ENCODE measurements at regions not wholly inside any gene's neighbourhood (a gene's known extent, or its start where the extent isn't known, plus 50 kb on each side); places are given as distances from the start of the nearest gene placed in this dataset.

GRCh38 chr5:12119657-12120056, 215.4 kb upstream of the CTNND2 start:
- no peak overlapping the region for H4K5ac ChIP-seq (ENCODE audit: insufficient read length, low read depth, low read length)
- no peaks in the 10 kb centered on the region for H3K36me3 ChIP-seq (ENCODE audit: control insufficient read depth in 2 of 4, insufficient read depth in 4 of 4, low read length in 3 of 4)
- no peaks in the 10 kb centered on the region for H3K79me1 ChIP-seq (ENCODE audit: low read depth, low read length)
- no peak overlapping the region for H2AFZ ChIP-seq (ENCODE audit: low read length)
- H2AK5ac ChIP-seq (ENCODE audit: low read depth, low read length), result no peak overlapping the region
- H2BK15ac ChIP-seq (ENCODE audit: low read length), result no peak overlapping the region
- H3K4ac ChIP-seq (replicated peaks; ENCODE audit: insufficient read length, low read depth, low read length), result no peak overlapping the region
- no peak overlapping the region for H4K8ac ChIP-seq (ENCODE audit: extremely low read depth, insufficient read depth, low read length)
- H4K20me1 ChIP-seq (replicated peaks in 1 of 2; ENCODE audit: control insufficient read depth in 1 of 2, insufficient read depth in 2 of 2, low read length in 2 of 2), result no peaks in the 10 kb centered on the region
- no peaks in the 10 kb centered on the region for H3K79me2 ChIP-seq (ENCODE audit: control insufficient read depth in 1 of 2, insufficient read depth in 2 of 2, low read length in 2 of 2)
- no peak overlapping the region for H2BK5ac ChIP-seq (ENCODE audit: low read depth, low read length)
- no peak overlapping the region for H3K27ac ChIP-seq (ENCODE audit: low read depth, low read length)
- FAIRE-seq, result no peak
- no peaks in the 10 kb centered on the region for H3K4me1 ChIP-seq (replicated peaks in 1 of 4; ENCODE audit: control insufficient read depth in 3 of 4, insufficient read depth in 4 of 4, low read length in 3 of 4)
- no peak overlapping the region for H2BK20ac ChIP-seq (ENCODE audit: low read length)
- H3K4me3 ChIP-seq (ENCODE audit: extremely low read depth in 1 of 4, insufficient read depth in 2 of 4, low read depth in 3 of 4, low read length in 4 of 4), result no peak overlapping the region
- H3K9me3 ChIP-seq (ENCODE audit: insufficient read depth in 2 of 2, low read depth in 1 of 2, low read length in 1 of 2), result no peaks in the 10 kb centered on the region
- H3K4me2 ChIP-seq (ENCODE audit: insufficient read depth in 1 of 2, low read depth in 2 of 2, low read length in 2 of 2), result no peak overlapping the region
- no peak for DNase-seq (ENCODE audit: low read depth in 1 of 2, low spot score in 2 of 2)
- H2BK120ac ChIP-seq (replicated peaks; ENCODE audit: low read depth, low read length), result no peak overlapping the region
- peaks cover 0 to 1% (median 0%) of the 10 kb centered on the region in 4 experiments; a peak in 2 of 7 replicates for H3K27me3 ChIP-seq (replicated peaks in 1 of 4; ENCODE audit: control insufficient read depth in 3 of 4, extremely low read depth in 1 of 4, insufficient read depth in 3 of 4, low read length in 3 of 4)
- ChIA-PET POLR2A (ENCODE audit: partially characterized antibody) (no interaction called here), CTCF (ENCODE audit: partially characterized antibody) (no interaction called here)
- H2BK12ac ChIP-seq (ENCODE audit: low read depth, low read length), result no peak overlapping the region
- no peak overlapping the region for H3K14ac ChIP-seq (ENCODE audit: insufficient read length)
- H3K56ac ChIP-seq (replicated peaks; ENCODE audit: insufficient read length, low read depth, low read length), result no peak overlapping the region
- WGBS, 2 experiments (ENCODE audit: extremely low coverage in 1 of 2, insufficient coverage in 1 of 2, insufficient read length in 1 of 2, insufficient replicate concordance in 2 of 2, low coverage in 1 of 2, low lambda C conversion rate in 2 of 2, missing lambda C conversion rate in 1 of 2), result 96% methylated on average over 3 of the region's 3 CpGs; no CpG with 5 or more reads in 1 of the 2 experiments
- no peak overlapping the region for H3K18ac ChIP-seq (ENCODE audit: extremely low read depth, low read length)
- no peaks in the 10 kb centered on the region for H3K23me2 ChIP-seq (ENCODE audit: low read depth, low read length)
- H4K91ac ChIP-seq (replicated peaks; ENCODE audit: insufficient read length, low read length), result no peak overlapping the region
- H3K23ac ChIP-seq (ENCODE audit: insufficient read length), result no peak overlapping the region
- no peak overlapping the region for H3K9ac ChIP-seq (replicated peaks in 1 of 4; ENCODE audit: extremely low read depth in 1 of 4, low read depth in 3 of 4, low read length in 3 of 4)
- TF ChIP-seq EZH2 (IDR thresholded peaks at IDR 0.05; ENCODE audit: low read depth, low read length, severe bottlenecking) (no peak), RBBP5 (IDR thresholded peaks at IDR 0.05; ENCODE audit: borderline replicate concordance, low read depth, low read length) (no peak), SIX5 (IDR thresholded peaks at IDR 0.05; ENCODE audit: low read depth, low read length) (no peak), RFX5 (IDR thresholded peaks at IDR 0.05; ENCODE audit: borderline replicate concordance, low read depth, low read length) (no peak), SRF (IDR thresholded peaks at IDR 0.05; ENCODE audit: low read depth, low read length) (no peak), SUZ12 (IDR thresholded peaks at IDR 0.05; ENCODE audit: low read length) (no peak), RXRA (IDR thresholded peaks at IDR 0.05; ENCODE audit: insufficient read depth, low read depth, low read length) (no peak), CREB1 (IDR thresholded peaks at IDR 0.05) (no peak)
- TF ChIP-seq, protein P1, sequence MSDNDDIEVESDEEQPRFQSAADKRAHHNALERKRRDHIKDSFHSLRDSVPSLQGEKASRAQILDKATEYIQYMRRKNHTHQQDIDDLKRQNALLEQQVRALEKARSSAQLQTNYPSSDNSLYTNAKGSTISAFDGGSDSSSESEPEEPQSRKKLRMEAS (IDR thresholded peaks at IDR 0.05), result no peak

Measured in H1 (cell line).